Muscle layer of colon (tissue), 2 donors: ENCODE measurements at regions not wholly inside any gene's neighbourhood (a gene's known extent, or its start where the extent isn't known, plus 50 kb on each side); places are given as distances from the start of the nearest gene placed in this dataset.

Source experiments
- H3K27ac ChIP-seq: one replicate; pipeline ENCODE4 v1.7.0; 2013; ENCODE audit warnings: low read depth, mild to moderate bottlenecking, low read length, moderate library complexity
- H3K27me3 ChIP-seq, 2 donors: one replicate each; pipeline ENCODE4 v1.7.0; 2013; ENCODE audit warnings: low read length in 2 of 2, mild to moderate bottlenecking in 2 of 2; ENCODE audit not compliant: insufficient read depth in 2 of 2, control insufficient read depth in 1 of 2
- H3K36me3 ChIP-seq: one replicate; pipeline ENCODE4 v1.7.0; 2013; ENCODE audit warnings: mild to moderate bottlenecking, low read length; ENCODE audit not compliant: insufficient read depth
- H3K4me1 ChIP-seq: one replicate; pipeline ENCODE4 v1.7.0; 2013; ENCODE audit warnings: mild to moderate bottlenecking, low read length; ENCODE audit not compliant: insufficient read depth
- H3K4me3 ChIP-seq, 2 donors: one replicate each; pipeline ENCODE4 v1.7.0; 2013; ENCODE audit warnings: low read length in 2 of 2, low read depth in 1 of 2, mild to moderate bottlenecking in 1 of 2, moderate library complexity in 1 of 2
- H3K9ac ChIP-seq: one replicate; pipeline ENCODE4 v1.7.0; 2013; ENCODE audit warnings: low read length
- H3K9me3 ChIP-seq: one replicate; pipeline ENCODE4 v1.7.0; 2013; ENCODE audit warnings: mild to moderate bottlenecking, low read length
- donor health status: abdominal sarcoma.
- donor health status: Adenocarcinoma of cecum.

DNA sequence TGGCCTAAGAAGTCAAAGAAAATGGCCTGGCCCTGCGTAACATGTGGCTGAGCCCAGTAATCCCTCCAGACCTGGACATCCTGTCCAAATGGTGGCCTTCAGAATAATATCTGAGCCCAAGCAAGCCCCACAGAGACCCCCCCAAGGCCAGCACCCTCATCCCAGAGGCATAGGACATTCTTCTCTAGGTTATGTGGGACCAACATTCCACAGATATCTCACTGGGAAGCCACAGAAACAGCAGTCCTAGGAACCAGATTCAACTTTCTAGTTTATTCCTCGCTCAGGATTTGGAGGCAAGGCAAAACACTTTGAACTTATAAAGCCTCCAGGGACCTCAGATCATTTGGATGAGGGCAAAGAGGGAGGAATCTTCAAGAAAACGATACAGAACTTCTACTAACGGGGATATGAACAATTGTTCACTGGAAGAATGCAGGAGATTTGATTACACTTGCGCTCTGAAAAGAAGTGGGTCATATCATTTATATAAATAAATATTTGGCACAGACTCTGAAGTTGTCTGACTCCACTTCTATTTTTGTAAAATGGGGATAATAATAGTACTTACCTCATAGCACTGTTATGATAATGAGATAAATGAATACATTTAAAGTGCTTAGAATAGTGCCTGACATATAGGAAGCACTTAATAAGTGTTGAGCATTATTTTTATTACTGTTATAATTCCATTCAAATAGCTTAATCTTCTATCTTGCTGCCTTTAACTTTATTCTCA is 171.5 kb downstream of the NUAK1 start:
- H3K27ac ChIP-seq = no peak overlapping the region

DNA sequence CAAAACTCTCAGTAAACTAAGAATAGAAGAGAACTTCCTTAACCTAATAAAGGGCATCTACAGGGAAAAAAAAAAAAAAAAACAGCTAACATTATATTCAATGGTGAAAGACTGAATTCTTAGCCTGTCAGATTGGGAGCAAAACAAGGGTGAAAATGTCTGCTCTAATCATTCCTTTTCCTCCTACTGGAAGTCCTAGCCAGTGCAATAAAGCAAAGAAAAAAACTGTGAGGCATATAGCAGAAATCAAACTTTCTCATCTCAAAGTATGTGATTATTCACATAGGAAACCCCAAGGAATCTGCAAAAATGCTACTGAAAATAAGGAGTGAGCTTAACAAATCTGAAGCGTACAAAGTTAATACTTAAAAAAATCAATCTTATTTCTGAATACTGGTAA is 170.7 kb downstream of the NUAK1 start:
- no peaks in the 10 kb centered on the region for H3K27me3 ChIP-seq
- no peak overlapping the region for H3K9ac ChIP-seq
- H3K36me3 ChIP-seq = no peaks in the 10 kb centered on the region
- H3K9me3 ChIP-seq = no peaks in the 10 kb centered on the region
- no peak overlapping the region for H3K4me3 ChIP-seq
- no peak overlapping the region for H3K27ac ChIP-seq
- peaks cover 10% of the 10 kb centered on the region for H3K4me1 ChIP-seq

More for the DNA sequence above, 171.5 kb downstream of the NUAK1 start:
- no peaks in the 10 kb centered on the region for H3K9me3 ChIP-seq
- peaks cover 10% of the 10 kb centered on the region for H3K4me1 ChIP-seq
- no peaks in the 10 kb centered on the region for H3K27me3 ChIP-seq
- no peak overlapping the region for H3K4me3 ChIP-seq
- H3K36me3 ChIP-seq = no peaks in the 10 kb centered on the region
- no peak overlapping the region for H3K9ac ChIP-seq

- no peaks in the 10 kb centered on the region for H3K36me3 ChIP-seq
- peaks cover 10% of the 10 kb centered on the region for H3K4me1 ChIP-seq
- H3K27ac ChIP-seq = no peak overlapping the region
- H3K9me3 ChIP-seq = no peaks in the 10 kb centered on the region
- no peak overlapping the region for H3K9ac ChIP-seq
- no peak overlapping the region for H3K4me3 ChIP-seq
- no peaks in the 10 kb centered on the region for H3K27me3 ChIP-seq
Measured at GRCh38 chr12:105970885-105971284, 167.9 kb downstream of the NUAK1 start.

- H3K4me1 ChIP-seq = no peaks in the 10 kb centered on the region
Measured at GRCh38 chr12:105974738-105975137, 164.0 kb downstream of the NUAK1 start.

GRCh38 chr12:105975351-105975750 is 163.4 kb downstream of the NUAK1 start:
- H3K9me3 ChIP-seq = no peaks in the 10 kb centered on the region
- no peaks in the 10 kb centered on the region for H3K4me1 ChIP-seq
- H3K9ac ChIP-seq = no peak overlapping the region
- H3K27me3 ChIP-seq = no peaks in the 10 kb centered on the region
- H3K4me3 ChIP-seq = no peak overlapping the region
- H3K36me3 ChIP-seq = no peaks in the 10 kb centered on the region
- no peak overlapping the region for H3K27ac ChIP-seq

More at GRCh38 chr12:105974738-105975137, 164.0 kb downstream of the NUAK1 start:
- no peaks in the 10 kb centered on the region for H3K9me3 ChIP-seq
- no peak overlapping the region for H3K27ac ChIP-seq
- no peaks in the 10 kb centered on the region for H3K27me3 ChIP-seq
- H3K9ac ChIP-seq = no peak overlapping the region
- H3K4me3 ChIP-seq = no peak overlapping the region
- no peaks in the 10 kb centered on the region for H3K36me3 ChIP-seq

- Histone ChIP-seq H3K27me3 (no peaks in the 10 kb centered on the region), H3K9ac (no peak overlapping the region), H3K4me1 (no peaks in the 10 kb centered on the region), H3K4me3 (no peak overlapping the region), H3K27ac (no peak overlapping the region), H3K9me3 (no peaks in the 10 kb centered on the region), H3K36me3 (no peaks in the 10 kb centered on the region)
Measured at GRCh38 chr12:105977236-105977635, 161.5 kb downstream of the NUAK1 start.

- Histone ChIP-seq H3K9me3 (no peaks in the 10 kb centered on the region), H3K27me3 (no peaks in the 10 kb centered on the region), H3K36me3 (no peaks in the 10 kb centered on the region), H3K4me1 (no peaks in the 10 kb centered on the region), H3K4me3 (no peak overlapping the region), H3K27ac (no peak overlapping the region), H3K9ac (no peak overlapping the region)
Measured at GRCh38 chr12:105977652-105978051, 161.1 kb downstream of the NUAK1 start.

DNA sequence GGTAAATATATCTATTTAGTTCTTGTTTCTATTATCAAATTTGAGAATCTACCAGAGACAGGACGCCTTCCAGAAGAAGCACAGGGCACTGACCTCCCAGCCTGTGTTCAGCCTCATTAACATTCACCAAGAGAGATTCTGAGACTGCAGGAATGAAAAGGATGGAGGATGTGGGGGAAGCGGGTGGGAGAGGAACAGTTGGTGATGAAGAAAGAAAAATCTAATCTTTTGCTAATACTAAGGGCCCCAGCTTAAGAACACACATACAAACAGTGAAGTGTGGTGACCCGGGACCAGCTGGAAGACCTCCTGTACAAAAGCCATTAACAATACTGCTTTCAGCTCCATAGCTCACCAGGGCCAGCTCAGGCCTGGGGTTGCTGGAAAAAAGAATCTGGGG is 160.5 kb downstream of the NUAK1 start:
- Histone ChIP-seq H3K9me3 (no peaks in the 10 kb centered on the region), H3K9ac (no peak overlapping the region), H3K36me3 (no peaks in the 10 kb centered on the region), H3K27ac (no peak overlapping the region), H3K4me3 (no peak overlapping the region), H3K27me3 (no peaks in the 10 kb centered on the region), H3K4me1 (no peaks in the 10 kb centered on the region)

GRCh38 chr12:105978686-105979085 is 160.1 kb downstream of the NUAK1 start:
- H3K36me3 ChIP-seq = no peaks in the 10 kb centered on the region
- H3K9me3 ChIP-seq = no peaks in the 10 kb centered on the region
- H3K9ac ChIP-seq = no peak overlapping the region
- no peak overlapping the region for H3K4me3 ChIP-seq
- H3K27me3 ChIP-seq = no peaks in the 10 kb centered on the region
- no peak overlapping the region for H3K27ac ChIP-seq
- H3K4me1 ChIP-seq = no peaks in the 10 kb centered on the region

DNA sequence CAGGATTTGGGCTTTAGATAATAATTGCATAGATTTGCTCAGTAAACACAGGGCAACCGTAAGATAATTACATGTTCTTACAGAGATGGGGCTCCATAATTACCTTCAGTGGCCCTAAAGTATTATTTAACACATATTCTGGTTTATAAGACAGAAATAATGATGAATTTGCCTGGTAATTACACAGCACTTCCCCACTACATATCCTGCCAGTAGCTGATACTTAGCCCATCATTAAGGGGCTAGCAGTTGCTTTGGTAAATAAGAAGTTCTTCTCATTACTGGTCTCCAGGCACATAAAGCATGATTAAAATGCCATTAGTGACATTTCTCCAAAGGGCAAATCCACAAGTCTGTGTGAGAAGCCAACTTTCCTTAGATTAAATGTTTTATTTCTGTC is 158.7 kb downstream of the NUAK1 start:
- Histone ChIP-seq H3K27me3 (no peaks in the 10 kb centered on the region), H3K4me3 (no peak overlapping the region), H3K36me3 (no peaks in the 10 kb centered on the region), H3K27ac (no peak overlapping the region), H3K4me1 (no peaks in the 10 kb centered on the region), H3K9ac (no peak overlapping the region), H3K9me3 (no peaks in the 10 kb centered on the region)

DNA sequence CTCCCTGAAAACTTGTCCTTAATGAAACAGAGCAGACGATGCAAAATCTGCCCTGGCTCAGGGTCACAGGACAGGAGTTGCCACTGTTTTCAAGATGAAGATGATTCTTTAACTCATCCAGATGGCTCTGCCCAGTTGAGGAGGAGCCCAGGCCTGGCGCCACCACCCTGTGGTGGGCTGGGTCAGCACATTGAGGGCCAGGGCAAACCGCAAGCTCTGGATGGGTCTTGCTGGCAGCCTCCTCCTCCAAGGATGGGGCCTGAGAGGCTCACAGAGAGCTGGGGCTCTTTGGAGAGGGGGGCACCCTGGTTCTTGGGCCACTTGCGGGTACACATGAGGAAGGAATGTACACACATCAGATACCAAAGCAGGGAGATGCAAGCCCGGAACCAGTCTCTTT is 158.2 kb downstream of the NUAK1 start:
- Histone ChIP-seq H3K36me3 (no peaks in the 10 kb centered on the region), H3K4me3 (no peak overlapping the region), H3K4me1 (no peaks in the 10 kb centered on the region), H3K9ac (no peak overlapping the region), H3K27ac (no peak overlapping the region), H3K27me3 (no peaks in the 10 kb centered on the region), H3K9me3 (no peaks in the 10 kb centered on the region)

- Histone ChIP-seq H3K4me1 (no peaks in the 10 kb centered on the region), H3K36me3 (no peaks in the 10 kb centered on the region), H3K27ac (no peak overlapping the region)
Measured at GRCh38 chr12:105982022-105982421, 156.7 kb downstream of the NUAK1 start.

More at GRCh38 chr12:105982022-105982421, 156.7 kb downstream of the NUAK1 start:
- no peaks in the 10 kb centered on the region for H3K9me3 ChIP-seq
- H3K9ac ChIP-seq = no peak overlapping the region
- no peak overlapping the region for H3K4me3 ChIP-seq
- no peaks in the 10 kb centered on the region for H3K27me3 ChIP-seq
